Stimulated activated effector memory CD8-positive, alpha-beta T cell treated with anti-CD3 and anti-CD28 coated beads, Interleukin-12 subunit alpha, Interleukin-12 subunit beta, amount 100 ng/mL, for 72 hours (primary cell): ENCODE measurements at regions not wholly inside any gene's neighbourhood (a gene's known extent, or its start where the extent isn't known, plus 50 kb on each side); places are given as distances from the start of the nearest gene placed in this dataset.

Experiments
- ATAC-seq: fragments of 150-1000 bp; cut with Tn5 transposase; 2 replicates; pipeline ENCODE4 v1.10.0; 2021
- DNase-seq, 2 donors: peaks; one replicate each; pipeline ENCODE4 v3.0.0; 2021 to 2022; ENCODE audit warnings: low spot score in 2 of 2
- H3K27ac Mint-ChIP-seq: one replicate; pipeline ENCODE4 v1.8.0; 2022; ENCODE audit warnings: mild to moderate bottlenecking, mixed read lengths
- H3K36me3 Mint-ChIP-seq: one replicate; pipeline ENCODE4 v1.8.0; 2022; ENCODE audit warnings: mild to moderate bottlenecking, mixed read lengths
- H3K4me1 Mint-ChIP-seq: one replicate; pipeline ENCODE4 v1.8.0; 2022; ENCODE audit warnings: mixed read lengths
- H3K4me3 Mint-ChIP-seq: one replicate; pipeline ENCODE4 v1.8.0; 2022; ENCODE audit warnings: mild to moderate bottlenecking, mixed read lengths
- H3K9me3 Mint-ChIP-seq: one replicate; pipeline ENCODE4 v1.8.0; 2022; ENCODE audit warnings: mixed read lengths

DNA sequence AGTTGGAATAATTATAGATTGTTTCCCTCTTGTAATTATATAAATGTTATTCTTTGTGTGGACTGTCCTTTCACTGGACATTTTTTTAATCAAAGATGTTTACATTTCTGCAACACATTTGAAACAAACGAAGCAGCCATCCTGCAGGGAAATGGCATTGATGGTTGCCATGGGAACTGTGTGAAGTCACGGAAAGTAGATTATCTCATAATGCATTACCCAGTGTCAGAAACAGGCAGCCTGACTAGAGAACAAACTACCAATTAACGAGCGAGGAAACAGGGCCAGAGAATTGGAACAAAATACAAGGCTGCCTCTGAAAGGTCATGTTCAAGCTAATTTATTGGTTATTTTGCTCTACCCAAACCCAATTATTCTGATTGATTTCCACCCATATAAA is 96.9 kb upstream of the LARGE1 start:
- Mint-ChIP-seq H3K4me3 (no peak overlapping the region), H3K27ac (no peak overlapping the region), H3K4me1 (no peaks in the 10 kb centered on the region), H3K9me3 (peaks cover 17% of the 10 kb centered on the region), H3K36me3 (no peaks in the 10 kb centered on the region)
- DNase-seq (no peak), ATAC-seq (no peak)

DNA sequence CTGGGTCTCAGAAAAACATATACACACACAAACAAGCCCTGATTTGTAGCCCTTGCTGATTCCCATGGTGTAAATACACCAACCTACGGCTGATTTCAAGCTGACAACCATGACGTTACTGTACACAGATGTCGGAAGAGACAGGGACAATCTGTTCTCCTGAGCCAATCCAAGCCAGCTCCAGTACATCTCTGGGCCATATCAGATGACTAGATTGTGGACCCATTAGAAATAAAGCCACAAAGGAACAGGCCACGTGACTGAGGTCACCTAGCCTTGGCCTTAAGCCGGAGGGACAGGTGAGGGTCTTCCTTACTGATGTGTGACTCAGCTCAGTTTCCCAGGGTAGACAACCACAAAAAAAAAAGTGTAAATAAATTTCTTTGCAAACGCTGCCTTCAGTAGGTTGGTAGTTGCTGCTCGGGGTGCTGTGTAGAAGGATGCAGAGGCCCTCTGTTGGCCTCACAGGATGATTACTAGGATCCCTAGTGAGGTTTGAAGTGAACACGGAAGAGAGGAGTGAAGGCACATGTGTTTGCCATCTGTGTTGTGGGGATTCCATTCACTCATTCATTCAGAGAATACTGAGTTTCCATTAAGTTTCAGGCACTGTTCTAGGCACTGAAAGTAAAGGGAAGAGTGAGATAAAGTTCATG is 99.0 kb upstream of the LARGE1 start:
- no peak overlapping the region for H3K27ac Mint-ChIP-seq
- no peaks in the 10 kb centered on the region for H3K4me1 Mint-ChIP-seq
- H3K36me3 Mint-ChIP-seq: no peaks in the 10 kb centered on the region
- DNase-seq (no peak), ATAC-seq (no peak)
- peaks cover 14% of the 10 kb centered on the region for H3K9me3 Mint-ChIP-seq
- no peak overlapping the region for H3K4me3 Mint-ChIP-seq

DNA sequence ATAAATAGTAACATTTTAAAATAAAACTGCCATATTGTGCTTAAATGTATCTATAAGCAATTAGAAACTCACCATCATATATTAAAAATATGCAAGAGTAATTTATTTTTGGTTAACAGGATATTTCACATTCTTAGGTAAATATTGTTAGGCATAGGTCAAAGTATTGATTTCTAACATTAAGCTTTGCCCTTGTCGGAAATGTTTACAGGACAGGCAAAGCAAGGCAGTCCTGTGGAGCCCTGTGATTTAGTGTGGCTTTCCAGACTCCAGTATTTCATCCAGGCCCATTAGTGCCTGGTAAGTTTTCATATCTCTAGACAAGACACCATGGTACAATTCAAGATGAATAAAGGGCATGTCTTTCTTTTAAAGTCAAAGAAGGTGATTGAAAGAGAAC is 114.9 kb upstream of the LARGE1 start:
- DNase-seq (no peak), ATAC-seq (no peak)
- H3K9me3 Mint-ChIP-seq: peaks cover 6% of the 10 kb centered on the region
- H3K4me3 Mint-ChIP-seq: no peak overlapping the region
- no peak overlapping the region for H3K27ac Mint-ChIP-seq
- no peaks in the 10 kb centered on the region for H3K4me1 Mint-ChIP-seq
- H3K36me3 Mint-ChIP-seq: no peaks in the 10 kb centered on the region

- Mint-ChIP-seq H3K36me3 (no peaks in the 10 kb centered on the region), H3K27ac (no peak overlapping the region), H3K9me3 (peaks cover 6% of the 10 kb centered on the region), H3K4me1 (no peaks in the 10 kb centered on the region), H3K4me3 (no peak overlapping the region)
- ATAC-seq (no peak), DNase-seq (no peak)
Observed at GRCh38 chr22:34036931-34037330, 116.7 kb upstream of the LARGE1 start.

GRCh38 chr22:34038801-34039555 is 118.7 kb upstream of the LARGE1 start:
- Mint-ChIP-seq H3K9me3 (peaks cover 6% of the 10 kb centered on the region), H3K36me3 (no peaks in the 10 kb centered on the region), H3K4me3 (no peak overlapping the region), H3K4me1 (no peaks in the 10 kb centered on the region), H3K27ac (no peak overlapping the region)
- no peak for DNase-seq
- ATAC-seq: no peak

GRCh38 chr22:34045311-34045710 is 125.0 kb upstream of the LARGE1 start:
- H3K36me3 Mint-ChIP-seq: no peaks in the 10 kb centered on the region
- ATAC-seq (no peak), DNase-seq (no peak)
- H3K4me3 Mint-ChIP-seq: no peak overlapping the region
- H3K4me1 Mint-ChIP-seq: no peaks in the 10 kb centered on the region
- H3K9me3 Mint-ChIP-seq: no peaks in the 10 kb centered on the region
- H3K27ac Mint-ChIP-seq: no peak overlapping the region

GRCh38 chr22:34055525-34056200 is 135.4 kb upstream of the LARGE1 start:
- Mint-ChIP-seq H3K36me3 (no peaks in the 10 kb centered on the region), H3K4me1 (no peaks in the 10 kb centered on the region), H3K9me3 (peaks cover 23% of the 10 kb centered on the region), H3K27ac (no peak overlapping the region), H3K4me3 (no peak overlapping the region)
- DNase-seq (no peak), ATAC-seq (no peak)

DNA sequence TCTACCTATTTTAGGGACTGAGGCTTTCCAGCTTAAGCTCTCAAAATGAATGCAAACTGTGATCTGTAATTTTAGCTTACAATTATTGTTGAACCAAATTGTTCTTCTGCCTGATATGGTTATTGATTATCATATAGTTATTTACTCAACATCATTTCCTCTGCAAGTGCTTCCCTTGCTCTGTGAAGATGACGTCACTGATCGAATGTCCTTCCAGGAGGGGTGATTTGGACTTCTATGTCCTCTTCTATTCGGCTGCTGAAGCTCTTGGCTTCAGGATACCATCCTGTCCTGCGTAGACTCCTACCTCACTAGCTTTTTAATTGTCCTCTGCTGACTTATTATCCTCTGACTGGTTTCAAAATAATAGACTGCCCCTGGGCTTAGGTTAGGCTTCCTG is 137.4 kb upstream of the LARGE1 start:
- H3K9me3 Mint-ChIP-seq: peaks cover 19% of the 10 kb centered on the region
- H3K4me3 Mint-ChIP-seq: no peak overlapping the region
- H3K4me1 Mint-ChIP-seq: no peaks in the 10 kb centered on the region
- no peak for ATAC-seq
- H3K27ac Mint-ChIP-seq: no peak overlapping the region
- H3K36me3 Mint-ChIP-seq: no peaks in the 10 kb centered on the region
- DNase-seq: no peak

- H3K9me3 Mint-ChIP-seq: peaks cover 20% of the 10 kb centered on the region
- ATAC-seq (no peak), DNase-seq (no peak)
- no peak overlapping the region for H3K4me3 Mint-ChIP-seq
- no peaks in the 10 kb centered on the region for H3K36me3 Mint-ChIP-seq
- no peak overlapping the region for H3K27ac Mint-ChIP-seq
- no peaks in the 10 kb centered on the region for H3K4me1 Mint-ChIP-seq
Observed at GRCh38 chr22:34064696-34065095, 144.4 kb upstream of the LARGE1 start.

DNA sequence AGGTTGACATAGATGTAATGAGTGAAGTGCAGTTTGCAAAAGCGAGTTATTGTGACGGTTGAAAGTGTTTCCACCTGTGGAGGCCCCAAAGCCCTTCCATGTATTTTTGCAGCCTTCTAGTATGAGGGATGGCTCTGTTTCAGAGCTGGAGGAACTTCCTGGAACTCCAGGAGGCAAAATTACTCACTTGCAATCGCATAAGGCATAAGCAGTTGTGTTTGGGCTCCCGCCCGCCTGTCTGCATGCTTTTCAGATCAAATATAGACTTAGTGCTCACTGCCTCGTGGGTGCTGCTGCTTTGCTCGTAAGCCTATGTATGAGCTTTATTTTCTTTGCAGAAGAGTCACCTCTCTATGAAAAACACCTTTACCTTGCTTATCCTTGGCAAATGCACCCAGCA is 146.8 kb upstream of the LARGE1 start:
- Mint-ChIP-seq H3K4me3 (no peak overlapping the region), H3K9me3 (peaks cover 19% of the 10 kb centered on the region), H3K36me3 (no peaks in the 10 kb centered on the region), H3K27ac (no peak overlapping the region), H3K4me1 (no peaks in the 10 kb centered on the region)
- DNase-seq (no peak), ATAC-seq (no peak)

DNA sequence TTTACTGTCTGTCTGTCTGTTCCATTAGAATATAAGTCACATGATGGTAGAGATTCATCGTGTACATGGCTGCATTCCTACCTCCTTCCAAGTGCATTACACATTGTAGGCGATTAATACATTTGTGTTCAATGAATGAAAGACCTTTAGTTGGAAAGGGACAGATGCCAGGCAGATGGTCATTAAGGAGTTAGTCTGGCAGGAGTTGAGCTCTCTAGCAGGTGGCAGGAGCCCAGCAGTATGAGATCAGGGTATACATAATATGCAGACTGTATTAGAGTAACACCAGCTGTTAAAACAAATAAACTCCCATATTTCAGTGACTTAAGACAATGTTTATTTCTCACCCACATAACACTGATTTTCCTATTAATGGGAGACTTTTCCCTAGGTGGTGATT is 147.7 kb upstream of the LARGE1 start:
- H3K9me3 Mint-ChIP-seq: peaks cover 18% of the 10 kb centered on the region
- H3K36me3 Mint-ChIP-seq: no peaks in the 10 kb centered on the region
- no peak for ATAC-seq
- no peak overlapping the region for H3K4me3 Mint-ChIP-seq
- no peak overlapping the region for H3K27ac Mint-ChIP-seq
- H3K4me1 Mint-ChIP-seq: no peaks in the 10 kb centered on the region
- no peak for DNase-seq

DNA sequence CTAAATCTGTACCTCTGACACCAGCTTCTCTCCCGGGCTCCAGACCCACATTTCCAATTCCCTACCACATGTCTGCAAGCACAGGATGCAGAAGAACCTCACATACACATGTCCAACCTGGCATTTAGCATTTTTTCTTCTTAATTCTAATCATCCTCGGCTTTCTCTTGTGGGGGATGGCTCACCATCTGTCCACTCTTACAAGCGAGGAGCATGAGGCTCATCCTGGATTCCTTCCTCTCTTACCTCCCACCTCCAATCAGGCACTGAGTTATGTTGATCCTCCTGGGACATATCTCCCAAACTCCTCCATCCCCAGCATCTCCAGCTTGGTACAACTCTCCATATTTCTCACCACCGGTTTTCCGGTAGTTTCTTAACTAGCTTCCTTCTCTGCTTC is 149.8 kb upstream of the LARGE1 start:
- Mint-ChIP-seq H3K36me3 (no peaks in the 10 kb centered on the region), H3K4me1 (no peaks in the 10 kb centered on the region), H3K9me3 (peaks cover 18% of the 10 kb centered on the region), H3K27ac (no peak overlapping the region), H3K4me3 (no peak overlapping the region)
- DNase-seq: no peak
- ATAC-seq: no peak

DNA sequence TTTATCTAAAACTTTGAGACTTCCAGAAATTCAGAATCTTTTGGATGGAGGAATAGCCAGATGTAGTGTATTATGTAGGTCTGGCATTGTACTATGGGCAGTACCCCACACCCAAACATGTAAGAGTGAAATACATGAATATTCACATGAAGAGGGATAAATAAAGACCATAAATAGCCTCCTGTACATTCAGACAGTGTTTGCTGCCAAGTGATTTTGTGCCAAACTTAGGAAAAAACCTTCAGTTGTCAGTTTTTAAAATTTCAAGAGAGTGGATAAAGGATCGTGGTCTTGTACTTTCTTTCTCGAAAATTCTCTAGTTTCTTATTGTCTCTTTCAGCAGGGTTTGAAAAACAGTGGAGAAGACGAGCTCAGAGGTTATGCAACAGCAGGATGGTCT is 150.3 kb upstream of the LARGE1 start:
- Mint-ChIP-seq H3K4me1 (no peaks in the 10 kb centered on the region), H3K9me3 (peaks cover 18% of the 10 kb centered on the region), H3K27ac (no peak overlapping the region), H3K4me3 (no peak overlapping the region), H3K36me3 (no peaks in the 10 kb centered on the region)
- ATAC-seq: no peak
- no peak for DNase-seq

- no peaks in the 10 kb centered on the region for H3K4me1 Mint-ChIP-seq
- H3K27ac Mint-ChIP-seq: no peak overlapping the region
- ATAC-seq: no peak
- H3K9me3 Mint-ChIP-seq: peaks cover 14% of the 10 kb centered on the region
- H3K4me3 Mint-ChIP-seq: no peak overlapping the region
- no peaks in the 10 kb centered on the region for H3K36me3 Mint-ChIP-seq
- DNase-seq: no peak
Observed at GRCh38 chr22:34072585-34072984, 152.3 kb upstream of the LARGE1 start.

GRCh38 chr22:34080433-34080832 is 160.2 kb upstream of the LARGE1 start:
- Mint-ChIP-seq H3K36me3 (no peaks in the 10 kb centered on the region), H3K27ac (no peak overlapping the region), H3K4me3 (no peak overlapping the region), H3K4me1 (no peaks in the 10 kb centered on the region), H3K9me3 (peaks cover 3% of the 10 kb centered on the region)
- ATAC-seq: no peak
- DNase-seq: no peak

DNA sequence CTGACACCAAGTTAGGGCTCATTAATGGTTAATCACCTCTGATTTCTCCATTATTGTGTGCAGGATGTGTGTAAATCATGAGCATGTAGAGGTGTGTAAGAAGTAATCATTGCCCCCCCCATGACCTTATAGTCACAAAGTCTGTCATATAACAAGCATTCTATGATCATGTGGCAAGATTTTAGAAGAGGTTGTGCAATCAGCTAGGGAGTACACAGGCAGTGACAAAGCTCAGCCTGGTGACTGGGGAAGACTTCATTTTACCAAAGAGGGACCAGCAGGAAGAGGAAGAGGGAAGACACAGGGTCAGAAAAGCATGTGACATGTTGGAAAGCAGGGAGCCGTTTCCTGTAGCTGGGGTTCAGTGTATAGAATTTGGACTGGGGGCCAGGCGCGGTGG is 176.5 kb upstream of the LARGE1 start:
- DNase-seq (no peak), ATAC-seq (no peak)
- H3K4me3 Mint-ChIP-seq: no peak overlapping the region
- no peak overlapping the region for H3K27ac Mint-ChIP-seq
- H3K4me1 Mint-ChIP-seq: no peaks in the 10 kb centered on the region
- H3K36me3 Mint-ChIP-seq: no peaks in the 10 kb centered on the region
- H3K9me3 Mint-ChIP-seq: peaks cover 11% of the 10 kb centered on the region
